IMR-90 (cell line): ENCODE measurements at regions not wholly inside any gene's neighbourhood (a gene's known extent, or its start where the extent isn't known, plus 50 kb on each side); places are given as distances from the start of the nearest gene placed in this dataset.

Experiments
- ATAC-seq: fragments of 200-7000 bp; cut with Tn5 transposase; 2 replicates; pipeline ENCODE4 v1.9.1; 2020; ENCODE audit warnings: low read depth, mild to moderate bottlenecking, moderate library complexity
- BruUV-seq: library from RNA; stranded (reverse); fragments of 400-500 nt; replicated peaks from 2 replicates; lab custom pipeline; 2021; lab: Mats Ljungman, UMichigan
- CTCF ChIA-PET: fragments of 300-600 bp; formaldehyde crosslinking; extraction: SDS; loops from one replicate; lab custom pipeline; 2021; ENCODE audit warnings: antibody characterized with exemption; lab: Yijun Ruan, JAX
- POLR2A ChIA-PET: fragments of 300-600 bp; sonication (Branson Sonifier 250); formaldehyde crosslinking; loops from one replicate; lab custom pipeline; 2022; ENCODE audit warnings: antibody characterized with exemption; ENCODE audit not compliant: unreplicated experiment; lab: Charles Lee
- DNase-seq: peaks from one replicate; pipeline ENCODE4 v3.0.0; 2013
- H2AFZ ChIP-seq: replicated peaks from 2 replicates; pipeline ENCODE3; 2013; ENCODE audit warnings: low read length, mild to moderate bottlenecking; ENCODE audit not compliant: poor library complexity
- H2AK5ac ChIP-seq: 2 replicates; pipeline ENCODE4 v1.6.1; 2013; ENCODE audit warnings: low read depth, low read length, inconsistent platforms
- H2AK9ac ChIP-seq: replicated peaks from 2 replicates; pipeline ENCODE3; 2013; ENCODE audit warnings: mild to moderate bottlenecking, low read depth, low read length, moderate library complexity; ENCODE audit not compliant: poor library complexity
- H2BK120ac ChIP-seq: 2 replicates; pipeline ENCODE4 v1.6.1; 2013; ENCODE audit warnings: low read depth, low read length, inconsistent platforms
- H2BK15ac ChIP-seq: 3 replicates; pipeline ENCODE4 v1.6.1; 2013; ENCODE audit warnings: low read depth, low read length, inconsistent platforms
- H2BK20ac ChIP-seq: 2 replicates; pipeline ENCODE4 v1.6.1; 2013; ENCODE audit warnings: low read depth, mild to moderate bottlenecking, inconsistent platforms, low read length, moderate library complexity
- H2BK5ac ChIP-seq: 2 replicates; pipeline ENCODE4 v1.6.1; 2013; ENCODE audit warnings: mild to moderate bottlenecking, low read depth, low read length, inconsistent platforms; ENCODE audit not compliant: poor library complexity, severe bottlenecking
- H3K14ac ChIP-seq: replicated peaks from 2 replicates; pipeline ENCODE4 v1.6.1; 2013; ENCODE audit warnings: low read depth, low read length, inconsistent platforms
- H3K18ac ChIP-seq: 2 replicates; pipeline ENCODE4 v1.6.1; 2013; ENCODE audit warnings: low read depth, low read length, control low read depth
- H3K23ac ChIP-seq: 2 replicates; pipeline ENCODE4 v1.6.1; 2013; ENCODE audit warnings: low read depth, low read length, inconsistent platforms
- H3K27ac ChIP-seq: 2 replicates; pipeline ENCODE4 v1.5.1; 2013; ENCODE audit warnings: mild to moderate bottlenecking, control low read depth, low read length; ENCODE audit not compliant: insufficient read depth
- H3K27me3 ChIP-seq: 2 replicates; pipeline ENCODE4 v1.6.1; 2013; ENCODE audit warnings: low read length; ENCODE audit not compliant: control insufficient read depth, insufficient read depth
- H3K36me3 ChIP-seq: 2 replicates; pipeline ENCODE4 v1.6.1; 2013; ENCODE audit warnings: low read length, mixed read lengths; ENCODE audit not compliant: control insufficient read depth, insufficient read depth
- H3K4ac ChIP-seq: 2 replicates; pipeline ENCODE4 v1.6.1; 2013; ENCODE audit warnings: low read depth, low read length, inconsistent platforms
- H3K4me1 ChIP-seq: 2 replicates; pipeline ENCODE4 v1.6.1; 2013; ENCODE audit warnings: low read length, mixed read lengths; ENCODE audit not compliant: control insufficient read depth, insufficient read depth
- H3K4me2 ChIP-seq: 2 replicates; pipeline ENCODE4 v1.6.1; 2013; ENCODE audit warnings: low read depth, mild to moderate bottlenecking, control low read depth, low read length, moderate library complexity
- H3K4me3 ChIP-seq: 2 replicates; pipeline ENCODE4 v1.5.1; 2013; ENCODE audit warnings: low read depth, mild to moderate bottlenecking, control low read depth, low read length, moderate library complexity; ENCODE audit not compliant: insufficient read depth
- H3K56ac ChIP-seq: 2 replicates; pipeline ENCODE4 v1.6.1; 2013; ENCODE audit warnings: low read length, inconsistent platforms; ENCODE audit not compliant: insufficient read depth; ENCODE audit errors: extremely low read depth
- H3K79me1 ChIP-seq, 2 experiments: 2 replicates each; pipeline ENCODE4 v1.6.1; 2013; ENCODE audit warnings: low read length in 2 of 2, inconsistent platforms in 1 of 2, low read depth in 1 of 2
- H3K9ac ChIP-seq: 2 replicates; pipeline ENCODE4 v1.6.1; 2013; ENCODE audit warnings: low read depth, low read length, control low read depth
- H3K9me1 ChIP-seq: 2 replicates; pipeline ENCODE4 v1.6.1; 2013; ENCODE audit warnings: low read length, inconsistent platforms; ENCODE audit not compliant: insufficient read depth
- H3K9me3 ChIP-seq: 2 replicates; pipeline ENCODE4 v1.6.1; 2013; ENCODE audit warnings: low read length; ENCODE audit not compliant: control insufficient read depth, insufficient read depth
- H4K20me1 ChIP-seq: 2 replicates; pipeline ENCODE4 v1.6.1; 2013; ENCODE audit warnings: low read length, inconsistent platforms; ENCODE audit not compliant: insufficient read depth
- H4K5ac ChIP-seq: 2 replicates; pipeline ENCODE4 v1.6.1; 2013; ENCODE audit warnings: mild to moderate bottlenecking, low read depth, low read length, control low read depth
- H4K8ac ChIP-seq, 2 experiments: 2 replicates each; pipeline ENCODE4 v1.6.1; 2013; ENCODE audit warnings: low read depth in 2 of 2, low read length in 2 of 2, control low read depth in 1 of 2, inconsistent platforms in 1 of 2
- H4K91ac ChIP-seq: 2 replicates; pipeline ENCODE4 v1.6.1; 2013; ENCODE audit warnings: low read depth, low read length, inconsistent platforms; ENCODE audit not compliant: insufficient read depth
- BHLHE40 ChIP-seq: fragments of 150-350 bp; IDR thresholded peaks from 2 replicates; pipeline ENCODE4 v1.6.1; 2016; ENCODE audit warnings: mild to moderate bottlenecking, low read depth, low read length
- CEBPB ChIP-seq: IDR thresholded peaks from 2 replicates; pipeline ENCODE4 v1.6.1; 2012; ENCODE audit warnings: low read depth, low read length, improper control_type of control experiment
- CHD1 ChIP-seq: IDR thresholded peaks from 2 replicates; pipeline ENCODE4 v1.6.1; 2012; ENCODE audit warnings: low read depth, low read length, improper control_type of control experiment
- FOS ChIP-seq: fragments of 150-350 bp; IDR thresholded peaks from 2 replicates; pipeline ENCODE4 v1.6.1; 2016; ENCODE audit warnings: low read depth, low read length
- MAFK ChIP-seq: IDR thresholded peaks from 2 replicates; pipeline ENCODE4 v1.6.1; 2012; ENCODE audit warnings: low read depth, low read length, improper control_type of control experiment
- MAZ ChIP-seq: IDR thresholded peaks from 2 replicates; pipeline ENCODE4 v1.6.1; 2012; ENCODE audit warnings: low read depth, mild to moderate bottlenecking, low read length, improper control_type of control experiment, moderate library complexity, borderline replicate concordance
- MXI1 ChIP-seq: IDR thresholded peaks from 2 replicates; pipeline ENCODE4 v1.6.1; 2012; ENCODE audit warnings: low read depth, mild to moderate bottlenecking, low read length, moderate library complexity, borderline replicate concordance
- NFE2L2 ChIP-seq: fragments of 150-350 bp; IDR thresholded peaks from 2 replicates; pipeline ENCODE4 v1.6.1; 2016; ENCODE audit warnings: low read depth, mild to moderate bottlenecking, low read length
- POLR2A ChIP-seq: IDR thresholded peaks from 2 replicates; pipeline ENCODE4 v1.6.1; 2012; ENCODE audit warnings: mild to moderate bottlenecking, low read depth, low read length
- RAD21 ChIP-seq: IDR thresholded peaks from 2 replicates; pipeline ENCODE4 v1.6.1; 2012; ENCODE audit warnings: low read length, improper control_type of control experiment
- RCOR1 ChIP-seq: IDR thresholded peaks from 2 replicates; pipeline ENCODE4 v1.6.1; 2012; ENCODE audit warnings: mild to moderate bottlenecking, low read length, improper control_type of control experiment; ENCODE audit not compliant: insufficient replicate concordance
- RFX5 ChIP-seq: IDR thresholded peaks from 2 replicates; pipeline ENCODE4 v1.8.0; 2012; ENCODE audit warnings: low read depth, mild to moderate bottlenecking, low read length, moderate library complexity
- SMC3 ChIP-seq: fragments of 150-350 bp; IDR thresholded peaks from 2 replicates; pipeline ENCODE4 v1.6.1; 2016; ENCODE audit warnings: low read depth, mild to moderate bottlenecking, antibody characterized with exemption, low read length, moderate library complexity
- WGBS, 2 experiments: methylation state at CpG; one replicate each; pipeline versions ENCODE4 v1.1.5 to v1.1.7; 2013; ENCODE audit warnings: missing lambda C conversion rate in 2 of 2; ENCODE audit not compliant: insufficient read length in 1 of 2; ENCODE audit errors: extremely low coverage in 2 of 2; 5-methylcytosine and 5-hydroxymethylcytosine counted together
- dilution Hi-C: fragments of 300-500 bp; cut with HindIII; formaldehyde crosslinking; loops from one replicate; pipeline ENCODE4 v1.14.3; 2018; ENCODE audit warnings: low sequenced_read_pairs; ENCODE audit not compliant: unreplicated experiment
- in situ Hi-C: fragments of 300-500 bp; cut with MboI; formaldehyde crosslinking; loops from 3 replicates; pipeline ENCODE4 v1.14.3; 2019; ENCODE audit warnings: low sequenced_read_pairs, inconsistent platforms, mixed read lengths
- intact Hi-C: fragments of 100-400 bp; cut with micrococcal nuclease; formaldehyde crosslinking; loops from 2 replicates; pipeline ENCODE4 v1.10.0; 2022
- TF ChIP-seq, protein P1 (sequence below): conservative IDR thresholded peaks from 2 replicates; pipeline ENCODE4 v1.5.1; 2012; ENCODE audit warnings: mild to moderate bottlenecking, low read depth, low read length, improper control_type of control experiment
- TF ChIP-seq, protein P2 (sequence below): fragments of 150-350 bp; IDR thresholded peaks from 2 replicates; pipeline ENCODE4 v1.6.1; 2016; ENCODE audit warnings: low read depth, mild to moderate bottlenecking, low read length, moderate library complexity, borderline replicate concordance
- TF ChIP-seq, protein P3 (sequence below): fragments of 150-350 bp; IDR thresholded peaks from 2 replicates; pipeline ENCODE4 v1.6.1; 2017; ENCODE audit warnings: mild to moderate bottlenecking, antibody characterized with exemption, low read length, low read depth

GRCh38 chr15:88337993-88338392, 81.5 kb upstream of the NTRK3 start:
- ATAC-seq: no peak
- CTCF ChIA-PET: no interaction called here
- in situ Hi-C loops: no loop called here

More at GRCh38 chr15:88337993-88338392, 81.5 kb upstream of the NTRK3 start:
- Histone ChIP-seq H2AFZ (no peak overlapping the region), H4K91ac (no peak overlapping the region), H3K4ac (no peak overlapping the region), H2BK5ac (no peak overlapping the region), H3K18ac (no peak overlapping the region), H3K4me2 (no peak overlapping the region), H3K9ac (no peak overlapping the region), H2BK20ac (no peak overlapping the region), H3K14ac (no peak overlapping the region), H3K9me1 (no peaks in the 10 kb centered on the region), H4K8ac (no peak overlapping the region), H3K56ac (no peak overlapping the region), H3K23ac (no peak overlapping the region), H2AK5ac (no peak overlapping the region), H3K4me3 (no peak overlapping the region), H4K5ac (no peak overlapping the region), H3K9me3 (no peaks in the 10 kb centered on the region), H3K27me3 (no peaks in the 10 kb centered on the region), H3K79me1 (no peaks in the 10 kb centered on the region), H3K36me3 (no peaks in the 10 kb centered on the region), H3K27ac (no peak overlapping the region), H4K20me1 (no peaks in the 10 kb centered on the region), H3K4me1 (no peaks in the 10 kb centered on the region), H2BK15ac (no peak overlapping the region), H2BK120ac (no peak overlapping the region), H2AK9ac (no peak overlapping the region)
- no CpG with 5 or more reads among the region's 1 CpG for WGBS, 2 experiments
- no peak for DNase-seq
- dilution Hi-C loops (no loop called here), intact Hi-C loops (no loop called here)
- POLR2A ChIA-PET: no interaction called here
- no TSS peak for BruUV-seq
- TF ChIP-seq RCOR1 (no peak), RAD21 (no peak), NFE2L2 (no peak), MXI1 (no peak), FOS (no peak), BHLHE40 (no peak), POLR2A (no peak), CEBPB (no peak), CHD1 (no peak), MAFK (no peak), SMC3 (no peak), MAZ (no peak), RFX5 (no peak)
- TF ChIP-seq, protein P1, sequence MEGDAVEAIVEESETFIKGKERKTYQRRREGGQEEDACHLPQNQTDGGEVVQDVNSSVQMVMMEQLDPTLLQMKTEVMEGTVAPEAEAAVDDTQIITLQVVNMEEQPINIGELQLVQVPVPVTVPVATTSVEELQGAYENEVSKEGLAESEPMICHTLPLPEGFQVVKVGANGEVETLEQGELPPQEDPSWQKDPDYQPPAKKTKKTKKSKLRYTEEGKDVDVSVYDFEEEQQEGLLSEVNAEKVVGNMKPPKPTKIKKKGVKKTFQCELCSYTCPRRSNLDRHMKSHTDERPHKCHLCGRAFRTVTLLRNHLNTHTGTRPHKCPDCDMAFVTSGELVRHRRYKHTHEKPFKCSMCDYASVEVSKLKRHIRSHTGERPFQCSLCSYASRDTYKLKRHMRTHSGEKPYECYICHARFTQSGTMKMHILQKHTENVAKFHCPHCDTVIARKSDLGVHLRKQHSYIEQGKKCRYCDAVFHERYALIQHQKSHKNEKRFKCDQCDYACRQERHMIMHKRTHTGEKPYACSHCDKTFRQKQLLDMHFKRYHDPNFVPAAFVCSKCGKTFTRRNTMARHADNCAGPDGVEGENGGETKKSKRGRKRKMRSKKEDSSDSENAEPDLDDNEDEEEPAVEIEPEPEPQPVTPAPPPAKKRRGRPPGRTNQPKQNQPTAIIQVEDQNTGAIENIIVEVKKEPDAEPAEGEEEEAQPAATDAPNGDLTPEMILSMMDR: no peak
- TF ChIP-seq, protein P2, sequence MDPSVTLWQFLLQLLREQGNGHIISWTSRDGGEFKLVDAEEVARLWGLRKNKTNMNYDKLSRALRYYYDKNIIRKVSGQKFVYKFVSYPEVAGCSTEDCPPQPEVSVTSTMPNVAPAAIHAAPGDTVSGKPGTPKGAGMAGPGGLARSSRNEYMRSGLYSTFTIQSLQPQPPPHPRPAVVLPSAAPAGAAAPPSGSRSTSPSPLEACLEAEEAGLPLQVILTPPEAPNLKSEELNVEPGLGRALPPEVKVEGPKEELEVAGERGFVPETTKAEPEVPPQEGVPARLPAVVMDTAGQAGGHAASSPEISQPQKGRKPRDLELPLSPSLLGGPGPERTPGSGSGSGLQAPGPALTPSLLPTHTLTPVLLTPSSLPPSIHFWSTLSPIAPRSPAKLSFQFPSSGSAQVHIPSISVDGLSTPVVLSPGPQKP: no peak
- TF ChIP-seq, protein P3, sequence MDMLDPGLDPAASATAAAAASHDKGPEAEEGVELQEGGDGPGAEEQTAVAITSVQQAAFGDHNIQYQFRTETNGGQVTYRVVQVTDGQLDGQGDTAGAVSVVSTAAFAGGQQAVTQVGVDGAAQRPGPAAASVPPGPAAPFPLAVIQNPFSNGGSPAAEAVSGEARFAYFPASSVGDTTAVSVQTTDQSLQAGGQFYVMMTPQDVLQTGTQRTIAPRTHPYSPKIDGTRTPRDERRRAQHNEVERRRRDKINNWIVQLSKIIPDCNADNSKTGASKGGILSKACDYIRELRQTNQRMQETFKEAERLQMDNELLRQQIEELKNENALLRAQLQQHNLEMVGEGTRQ: no peak
